ENCODE measurements at regions not wholly inside any gene's neighbourhood (a gene's known extent, or its start where the extent isn't known, plus 50 kb on each side); places are given as distances from the start of the nearest gene placed in this dataset.

DNA sequence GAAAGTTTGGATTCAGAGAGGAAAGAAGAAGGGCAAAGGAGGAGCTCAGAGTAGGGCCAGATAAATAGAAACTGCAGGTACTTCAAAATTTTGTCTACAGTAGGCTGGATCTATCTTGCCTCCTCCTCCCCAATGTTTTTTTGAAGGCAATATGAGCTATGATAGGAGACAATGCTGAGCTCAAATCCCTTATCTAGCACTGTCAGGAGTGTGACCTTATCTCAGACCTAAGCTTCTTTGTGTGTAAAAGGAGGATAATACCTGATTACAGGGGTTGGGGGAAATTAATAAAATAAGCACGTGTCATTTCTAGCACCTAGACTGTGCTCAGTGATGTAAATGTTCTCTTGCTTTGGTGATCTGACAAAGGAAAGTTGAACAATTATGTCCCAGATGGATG lies 137.8 kb upstream of the CD180 start:
- in situ Hi-C loops (cut with MboI; ENCODE audit: low pct_ligation_motif_present in 1 of 4, low pct_unique_long_range_greater_than_20kb in 1 of 4, low sequenced_read_pairs in 3 of 4) (no loop called here), intact Hi-C loops (cut with DNase I; ENCODE audit: low total_unique reads) (no loop called here)
- 50 to 70% methylated on average over 1 of the region's 1 CpG for WGBS, 2 donors (ENCODE audit: low coverage in 1 of 2)

DNA sequence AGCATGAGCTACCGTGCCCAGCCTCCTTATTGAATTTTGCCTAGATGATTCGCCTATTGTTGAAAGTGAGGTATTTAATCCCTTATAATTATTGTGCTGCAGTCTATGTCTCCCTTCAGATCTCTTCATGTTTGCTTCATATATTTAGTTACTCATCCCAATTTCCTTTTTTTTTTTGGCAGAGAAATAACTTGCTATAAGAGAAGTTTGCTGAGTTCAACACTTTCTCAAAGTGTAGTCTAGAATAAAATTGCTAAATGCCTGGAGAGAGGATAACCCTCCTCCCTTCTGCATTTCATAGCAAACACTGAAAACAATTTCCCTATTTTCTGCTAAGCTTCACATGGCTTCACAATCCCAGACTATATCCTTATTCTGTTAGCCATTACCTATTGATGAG lies 136.6 kb upstream of the CD180 start:
- TF ChIP-seq POLR2A (IDR thresholded peaks at IDR 0.05), result no peak
- TF ChIP-seq POLR2AphosphoS5 (IDR thresholded peaks at IDR 0.05), result no peak
- TF ChIP-seq, protein P1, sequence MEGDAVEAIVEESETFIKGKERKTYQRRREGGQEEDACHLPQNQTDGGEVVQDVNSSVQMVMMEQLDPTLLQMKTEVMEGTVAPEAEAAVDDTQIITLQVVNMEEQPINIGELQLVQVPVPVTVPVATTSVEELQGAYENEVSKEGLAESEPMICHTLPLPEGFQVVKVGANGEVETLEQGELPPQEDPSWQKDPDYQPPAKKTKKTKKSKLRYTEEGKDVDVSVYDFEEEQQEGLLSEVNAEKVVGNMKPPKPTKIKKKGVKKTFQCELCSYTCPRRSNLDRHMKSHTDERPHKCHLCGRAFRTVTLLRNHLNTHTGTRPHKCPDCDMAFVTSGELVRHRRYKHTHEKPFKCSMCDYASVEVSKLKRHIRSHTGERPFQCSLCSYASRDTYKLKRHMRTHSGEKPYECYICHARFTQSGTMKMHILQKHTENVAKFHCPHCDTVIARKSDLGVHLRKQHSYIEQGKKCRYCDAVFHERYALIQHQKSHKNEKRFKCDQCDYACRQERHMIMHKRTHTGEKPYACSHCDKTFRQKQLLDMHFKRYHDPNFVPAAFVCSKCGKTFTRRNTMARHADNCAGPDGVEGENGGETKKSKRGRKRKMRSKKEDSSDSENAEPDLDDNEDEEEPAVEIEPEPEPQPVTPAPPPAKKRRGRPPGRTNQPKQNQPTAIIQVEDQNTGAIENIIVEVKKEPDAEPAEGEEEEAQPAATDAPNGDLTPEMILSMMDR (IDR thresholded peaks at IDR 0.05), result no peak
- TF ChIP-seq EP300 (IDR thresholded peaks at IDR 0.05; ENCODE audit: low read depth), result no peak
- H3K36me3 ChIP-seq, result no peaks in the 10 kb centered on the region
- peaks cover 0 to 5% (median 2%) of the 10 kb centered on the region in 4 donors for H3K4me1 ChIP-seq
- no peak for DNase-seq
- H3K9me3 ChIP-seq, result peaks cover 8 to 9% of the 10 kb centered on the region in 2 donors
- H3K27me3 ChIP-seq, result no peaks in the 10 kb centered on the region
- intact Hi-C loops (cut with DNase I; ENCODE audit: low total_unique reads) (no loop called here), in situ Hi-C loops (cut with MboI; ENCODE audit: low pct_ligation_motif_present in 1 of 4, low pct_unique_long_range_greater_than_20kb in 1 of 4, low sequenced_read_pairs in 3 of 4) (no loop called here)
- H3K4me3 ChIP-seq, result no peak overlapping the region
- H3K27ac ChIP-seq, result no peak overlapping the region
- WGBS, 2 donors (ENCODE audit: low coverage in 1 of 2), result 88 to 93% methylated on average over 2 of the region's 2 CpGs

More for the DNA sequence above, 137.8 kb upstream of the CD180 start:
- Histone ChIP-seq H3K36me3 (no peaks in the 10 kb centered on the region), H3K9me3 (peaks cover 8 to 9% of the 10 kb centered on the region in 2 donors), H3K4me1 (peaks cover 0 to 5% (median 2%) of the 10 kb centered on the region in 4 donors), H3K27me3 (no peaks in the 10 kb centered on the region), H3K27ac (no peak overlapping the region), H3K4me3 (no peak overlapping the region)
- TF ChIP-seq POLR2AphosphoS5 (IDR thresholded peaks at IDR 0.05) (no peak), EP300 (IDR thresholded peaks at IDR 0.05; ENCODE audit: low read depth) (no peak), POLR2A (IDR thresholded peaks at IDR 0.05) (no peak)
- TF ChIP-seq, protein P1 (IDR thresholded peaks at IDR 0.05), result no peak
- no peak for DNase-seq

DNA sequence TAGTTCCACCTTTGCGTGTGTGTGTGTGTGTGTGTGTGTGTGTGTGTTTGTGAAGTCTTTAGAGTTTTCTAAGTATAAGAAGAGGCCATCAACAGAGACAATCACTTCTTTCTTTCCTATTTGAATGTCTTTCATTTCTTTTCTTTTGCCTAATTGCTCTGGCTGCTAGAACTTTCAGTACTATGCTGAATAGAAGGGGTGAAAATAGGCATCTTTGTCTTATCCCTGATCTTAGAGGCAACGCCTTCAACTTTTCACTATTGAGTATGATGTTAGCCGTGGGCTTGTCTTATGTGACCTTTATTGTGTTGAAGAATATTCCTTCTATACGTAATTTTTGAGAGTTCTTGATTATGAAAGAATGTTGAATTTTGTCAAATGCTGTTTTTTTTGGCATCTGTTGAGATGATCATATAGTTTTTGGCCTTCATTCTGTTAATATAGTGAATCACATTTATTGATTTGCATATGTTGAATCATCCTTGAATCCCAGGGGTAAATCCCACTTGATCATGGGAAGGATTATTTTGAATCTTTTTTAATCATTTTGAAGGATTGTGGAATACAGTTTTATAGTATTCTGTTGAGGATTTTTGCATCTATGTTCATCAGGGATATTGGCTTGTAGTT lies 134.8 kb upstream of the CD180 start:
- H3K4me1 ChIP-seq, result peaks cover 0 to 5% (median 2%) of the 10 kb centered on the region in 4 donors
- no peaks in the 10 kb centered on the region for H3K27me3 ChIP-seq
- in situ Hi-C loops (cut with MboI; ENCODE audit: low pct_ligation_motif_present in 1 of 4, low pct_unique_long_range_greater_than_20kb in 1 of 4, low sequenced_read_pairs in 3 of 4), result no loop called here

DNA sequence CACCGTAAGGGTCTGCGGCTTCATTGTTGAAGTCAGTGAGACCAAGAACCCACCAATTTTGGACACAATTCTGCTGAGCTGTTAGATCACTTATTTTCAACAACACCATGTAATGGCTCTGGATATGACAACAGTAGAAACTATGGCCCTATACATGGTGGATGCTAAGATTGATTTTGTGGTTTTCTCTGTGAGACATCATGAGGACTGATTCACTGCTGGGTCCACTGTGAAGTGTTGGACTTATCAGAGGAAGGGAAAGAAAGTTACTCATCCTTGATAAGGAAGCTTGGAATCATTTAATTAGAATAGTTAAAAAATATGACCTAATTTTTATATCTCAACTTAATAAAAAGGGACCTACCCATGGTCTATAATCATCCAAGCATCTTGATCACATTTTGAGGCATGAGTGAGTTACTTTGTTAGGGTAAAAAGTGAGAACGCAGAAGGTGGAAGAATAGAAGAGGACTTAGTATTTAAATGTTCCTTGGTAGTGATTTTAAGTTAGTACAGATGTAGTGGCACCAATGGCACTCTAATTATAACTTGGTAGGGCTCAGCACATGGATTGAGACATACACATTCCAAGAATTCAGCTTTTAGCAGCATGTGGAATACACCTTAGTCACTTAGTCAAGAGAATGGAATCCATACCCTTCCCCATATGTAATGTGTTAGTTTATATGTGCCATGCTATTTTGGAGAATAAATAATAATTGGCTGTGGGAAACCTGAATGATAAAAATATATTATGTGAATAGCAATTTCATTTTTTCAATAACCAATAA lies 123.5 kb upstream of the CD180 start:
- H3K27me3 ChIP-seq, result no peaks in the 10 kb centered on the region
- no peaks in the 10 kb centered on the region for H3K36me3 ChIP-seq
- no peaks in the 10 kb centered on the region for H3K4me1 ChIP-seq
- WGBS, 2 donors (ENCODE audit: low coverage in 1 of 2), result 57 to 97% methylated on average over 1 to 3 of the region's 3 CpGs
- H3K27ac ChIP-seq, result no peak overlapping the region
- H3K4me3 ChIP-seq, result no peak overlapping the region
- no peaks in the 10 kb centered on the region for H3K9me3 ChIP-seq
- in situ Hi-C loops (cut with MboI; ENCODE audit: low pct_ligation_motif_present in 1 of 4, low pct_unique_long_range_greater_than_20kb in 1 of 4, low sequenced_read_pairs in 3 of 4) (no loop called here), intact Hi-C loops (cut with DNase I; ENCODE audit: low total_unique reads) (no loop called here)
- DNase-seq, result no peak
- TF ChIP-seq POLR2AphosphoS5 (IDR thresholded peaks at IDR 0.05) (no peak), POLR2A (IDR thresholded peaks at IDR 0.05) (no peak), EP300 (IDR thresholded peaks at IDR 0.05; ENCODE audit: low read depth) (no peak)
- TF ChIP-seq, protein P1 (IDR thresholded peaks at IDR 0.05), result no peak

More for the DNA sequence above, 134.8 kb upstream of the CD180 start:
- TF ChIP-seq POLR2AphosphoS5 (IDR thresholded peaks at IDR 0.05), result no peak
- TF ChIP-seq POLR2A (IDR thresholded peaks at IDR 0.05), result no peak
- no peak for TF ChIP-seq EP300 (IDR thresholded peaks at IDR 0.05; ENCODE audit: low read depth)
- TF ChIP-seq, protein P1 (IDR thresholded peaks at IDR 0.05), result no peak
- no peak for DNase-seq
- Histone ChIP-seq H3K4me3 (no peak overlapping the region), H3K27ac (no peak overlapping the region), H3K36me3 (no peaks in the 10 kb centered on the region), H3K9me3 (peaks cover 8 to 9% of the 10 kb centered on the region in 2 donors)
- intact Hi-C loops (cut with DNase I; ENCODE audit: low total_unique reads), result no loop called here
- 77 to 91% methylated on average over 4 of the region's 4 CpGs for WGBS, 2 donors (ENCODE audit: low coverage in 1 of 2)
